HG03432 (cell line): ENCODE measurements at regions not wholly inside any gene's neighbourhood (a gene's known extent, or its start where the extent isn't known, plus 50 kb on each side); places are given as distances from the start of the nearest gene placed in this dataset.

Experiments
- ATAC-seq: cut with Tn5 transposase; IDR thresholded peaks from one replicate; pipeline ENCODE4 v1.9.1; 2021; ENCODE audit warnings: mild to moderate bottlenecking, moderate library complexity; ENCODE audit not compliant: unreplicated experiment

DNA sequence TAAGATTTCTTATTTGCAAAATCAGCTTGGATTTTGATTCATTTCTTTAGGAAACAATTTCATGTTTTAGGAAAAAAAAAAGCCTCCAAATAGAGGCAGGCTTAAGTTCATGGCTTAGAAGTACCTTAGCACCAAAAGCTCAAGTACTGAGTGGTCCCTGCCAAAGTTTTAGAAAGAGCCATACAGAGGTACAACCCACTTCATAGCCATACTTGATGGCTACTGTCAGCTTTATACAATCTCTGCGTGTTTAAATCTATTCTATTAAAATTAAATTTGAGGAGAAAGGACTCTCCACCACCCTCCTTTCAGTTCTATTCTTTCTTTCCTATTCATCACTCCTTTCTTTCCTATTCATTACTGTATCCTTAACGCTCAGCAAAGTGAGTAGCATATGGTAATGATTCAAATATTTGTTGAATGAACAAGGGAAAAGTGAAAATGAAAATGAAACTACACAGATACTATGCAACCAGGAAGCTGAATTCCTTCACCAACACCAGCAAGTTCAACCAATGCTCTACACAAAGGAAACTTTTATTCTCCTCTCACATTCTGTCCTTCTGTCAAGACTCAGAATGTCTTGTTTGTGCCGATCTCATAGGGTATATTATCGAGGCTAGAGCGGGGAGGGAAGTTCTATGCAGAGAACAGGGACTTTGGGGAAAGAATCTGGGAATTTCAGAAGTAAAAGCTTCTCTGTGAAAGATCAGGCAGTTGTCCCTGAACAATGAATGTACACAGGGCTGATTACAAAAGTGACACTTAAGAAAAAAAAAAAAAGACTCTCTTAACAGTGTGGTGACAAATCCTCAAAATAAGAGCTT, 138.6 kb upstream of the SPEF2 start:
- peak; percentile 65 for ATAC-seq

DNA sequence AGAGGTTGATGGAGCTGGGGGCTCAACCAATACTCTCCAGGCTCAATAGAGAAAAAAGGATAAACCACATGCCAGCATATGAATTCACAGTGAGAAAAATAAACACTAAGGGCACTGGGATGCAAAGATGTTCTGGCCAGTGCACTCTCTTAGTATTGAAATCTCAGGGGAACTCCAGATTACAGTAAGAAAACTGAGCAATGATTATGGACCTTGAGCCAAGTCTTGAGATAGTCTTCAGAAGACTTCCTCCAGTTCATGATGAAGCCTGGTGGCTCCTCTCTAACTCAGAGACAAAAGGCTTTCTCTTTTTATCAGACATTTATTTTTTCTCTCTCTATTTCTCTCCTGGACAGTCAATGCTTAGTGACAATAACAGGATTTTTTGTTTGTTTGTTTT, 139.8 kb upstream of the SPEF2 start:
- no peak for ATAC-seq

- ATAC-seq = no peak
These were observed 140.3 kb upstream of the SPEF2 start for GRCh38 chr5:35477321-35477720.

GRCh38 chr5:35476797-35477196, 140.9 kb upstream of the SPEF2 start:
- no peak for ATAC-seq

DNA sequence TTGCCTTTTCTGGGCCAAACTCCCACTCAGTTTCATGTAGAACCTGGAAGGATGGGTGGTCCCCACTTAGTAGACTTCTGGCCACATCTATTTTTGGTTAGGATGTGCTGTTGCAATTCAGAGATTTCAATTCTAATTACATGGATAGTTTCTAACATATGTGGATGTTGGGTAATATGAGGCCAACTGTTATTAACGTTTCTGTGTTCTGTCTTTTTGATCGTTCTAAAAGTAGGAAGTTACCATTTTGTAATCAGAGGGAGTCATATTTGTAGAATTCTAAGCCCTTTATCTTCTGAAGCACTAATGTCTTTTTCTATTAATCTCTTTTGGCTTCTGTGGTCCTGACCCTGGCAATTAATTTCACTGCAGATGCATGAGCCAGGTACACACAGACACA, 141.6 kb upstream of the SPEF2 start:
- no peak for ATAC-seq

- ATAC-seq = no peak
These were observed 144.1 kb upstream of the SPEF2 start for GRCh38 chr5:35473589-35473988.

DNA sequence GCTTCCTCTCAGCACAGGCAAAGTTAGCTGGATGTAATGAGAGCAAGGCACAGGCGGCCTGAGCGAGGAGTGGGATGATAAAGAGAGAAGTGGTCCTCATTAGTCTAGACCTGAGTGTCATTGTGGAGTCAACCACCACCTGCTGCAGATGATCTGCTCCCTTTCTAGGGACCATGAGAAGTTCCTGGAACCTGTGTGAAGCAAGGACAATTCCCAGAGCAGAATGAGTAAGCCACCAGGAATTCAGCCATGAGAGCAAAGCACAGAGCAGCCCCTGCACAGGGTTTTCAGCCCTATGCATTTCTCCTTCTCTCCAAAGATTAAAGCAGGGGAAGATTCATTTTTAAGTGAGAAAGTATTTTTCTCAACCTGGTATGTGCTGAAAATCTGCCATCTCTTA, 146.8 kb upstream of the SPEF2 start:
- no peak for ATAC-seq

DNA sequence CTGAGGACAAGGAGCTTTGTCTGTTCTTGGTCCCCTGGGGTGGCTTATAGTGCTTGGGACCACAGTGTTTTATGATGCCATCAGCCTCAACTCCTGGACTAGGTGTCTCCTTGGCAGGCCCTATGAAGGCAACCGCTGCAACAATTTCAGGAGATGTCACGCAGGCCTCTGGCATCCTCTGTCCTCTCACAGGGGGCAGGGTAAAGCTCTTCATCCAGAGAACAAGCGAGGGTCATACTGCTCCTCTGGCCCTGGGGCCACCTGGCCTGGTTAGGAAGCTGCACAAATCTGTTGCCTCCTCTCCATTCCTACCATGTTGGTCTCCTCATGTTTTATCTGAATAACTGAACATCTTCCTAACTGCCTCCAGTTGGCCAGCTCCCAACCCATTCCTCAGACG, 148.9 kb upstream of the SPEF2 start:
- no peak for ATAC-seq

DNA sequence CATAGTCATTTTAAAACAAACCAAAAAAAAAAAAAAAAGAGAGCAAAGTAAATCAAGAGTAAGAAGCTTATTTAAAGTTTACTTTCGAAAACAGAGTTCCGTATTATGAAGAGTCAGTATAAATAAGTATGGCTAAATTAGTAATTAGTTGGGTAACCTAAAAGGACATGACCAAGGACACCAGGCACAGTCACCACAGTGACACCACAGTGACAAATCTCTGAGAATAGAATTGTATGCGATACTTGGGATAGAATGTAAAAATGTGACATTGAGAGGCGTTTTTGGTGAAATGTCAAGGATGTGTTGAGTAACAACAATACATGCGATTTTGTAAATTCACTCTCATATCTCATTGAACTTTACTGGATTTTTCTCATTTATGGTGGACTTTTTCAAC, 150.9 kb upstream of the SPEF2 start:
- ATAC-seq = no peak

DNA sequence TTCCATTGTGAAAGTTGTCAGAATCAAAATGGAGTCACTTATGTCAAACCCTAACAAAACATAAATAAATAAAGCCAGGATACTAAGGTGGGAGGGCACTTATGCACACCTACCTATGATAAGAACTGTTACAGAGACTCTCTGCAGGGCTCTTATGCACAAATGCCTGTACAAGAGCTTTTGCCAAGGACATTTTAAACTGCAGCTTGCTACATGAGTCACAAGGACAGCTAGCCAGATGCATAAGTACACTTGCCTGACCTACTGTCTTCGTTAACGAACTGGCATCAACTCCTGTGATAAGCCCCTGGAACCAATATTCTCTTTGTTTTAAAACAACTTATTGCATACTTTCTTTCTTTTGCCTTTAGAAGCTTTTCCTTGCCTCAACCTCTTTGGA, 152.9 kb upstream of the SPEF2 start:
- ATAC-seq = no peak

DNA sequence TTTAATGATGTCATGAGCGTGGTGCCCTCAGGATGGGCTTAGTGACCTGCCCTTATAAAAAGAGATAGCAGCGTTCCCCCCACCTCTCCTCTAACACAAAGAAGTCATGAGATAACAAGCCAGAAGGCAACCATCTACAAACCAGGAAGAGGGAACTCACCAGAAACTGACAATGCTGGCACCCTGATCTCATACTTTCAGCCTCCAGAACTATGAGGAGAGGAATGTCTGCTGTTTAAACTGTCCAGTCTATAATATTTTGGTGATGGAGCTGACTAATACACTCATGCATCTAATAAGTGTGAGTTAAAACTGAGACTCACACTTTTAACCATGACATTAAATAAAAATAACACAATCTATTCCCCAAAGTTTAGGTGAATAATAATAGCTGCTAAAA, 156.1 kb upstream of the SPEF2 start:
- no peak for ATAC-seq

DNA sequence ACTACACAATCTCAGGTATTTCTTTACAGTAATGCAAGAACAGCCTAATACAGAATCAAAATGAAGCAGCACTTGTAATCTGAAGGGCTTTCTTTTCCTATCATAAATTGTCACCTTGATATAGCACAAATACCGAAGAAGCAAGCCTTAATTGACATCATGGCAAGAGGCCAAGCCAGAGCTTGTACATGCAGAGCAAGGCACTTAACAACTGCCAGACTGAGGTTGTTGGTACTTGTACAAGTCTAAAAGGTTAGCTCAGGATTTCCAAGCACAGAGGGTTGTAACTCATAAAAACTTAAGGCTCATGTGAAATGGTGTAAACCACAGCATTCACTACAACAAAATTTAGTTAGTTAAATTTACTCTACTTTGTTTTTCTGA, 158.8 kb upstream of the SPEF2 start:
- ATAC-seq = no peak

DNA sequence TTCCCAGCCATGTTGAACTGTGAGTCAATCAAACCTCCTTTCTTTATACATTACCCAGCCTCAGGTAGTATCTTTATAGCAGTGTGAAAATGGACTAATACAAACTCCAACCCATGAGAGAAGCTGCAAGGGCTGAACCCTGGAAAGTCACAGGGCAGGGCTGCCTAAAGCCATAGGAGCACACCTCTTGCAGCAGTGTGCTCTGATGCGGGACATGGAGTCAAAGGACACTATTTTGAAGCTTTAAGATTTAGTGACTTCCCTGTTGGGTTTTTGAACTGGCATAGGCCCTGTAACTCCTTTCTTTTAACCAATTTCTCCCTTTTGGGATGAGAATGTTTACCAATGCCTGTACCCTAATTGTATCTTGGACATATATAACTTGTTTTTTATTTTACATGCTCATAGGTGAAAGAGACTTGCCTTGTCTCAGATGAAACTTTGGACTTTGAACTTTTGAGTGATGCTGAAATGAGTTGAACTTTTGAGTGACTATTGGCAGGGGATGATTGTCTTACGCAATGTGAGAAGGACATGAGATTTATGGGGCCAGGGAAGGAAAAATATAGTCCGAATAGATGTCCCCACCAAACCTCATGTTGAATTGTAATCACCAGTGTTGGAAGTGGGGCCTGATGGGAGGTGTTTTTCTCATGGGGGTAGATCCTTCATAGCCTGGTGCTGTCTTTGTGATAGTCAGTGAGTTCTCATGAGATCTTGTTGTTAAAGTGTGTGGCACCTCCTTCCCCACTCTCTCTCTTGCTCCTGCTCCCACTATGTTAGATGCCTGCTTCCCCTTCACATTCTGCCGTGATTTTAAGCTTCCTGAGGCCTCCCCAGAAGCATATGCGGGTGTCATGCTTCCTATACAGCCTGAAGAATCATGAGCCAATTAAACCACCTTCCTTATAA, 159.5 kb upstream of the SPEF2 start:
- ATAC-seq = no peak

DNA sequence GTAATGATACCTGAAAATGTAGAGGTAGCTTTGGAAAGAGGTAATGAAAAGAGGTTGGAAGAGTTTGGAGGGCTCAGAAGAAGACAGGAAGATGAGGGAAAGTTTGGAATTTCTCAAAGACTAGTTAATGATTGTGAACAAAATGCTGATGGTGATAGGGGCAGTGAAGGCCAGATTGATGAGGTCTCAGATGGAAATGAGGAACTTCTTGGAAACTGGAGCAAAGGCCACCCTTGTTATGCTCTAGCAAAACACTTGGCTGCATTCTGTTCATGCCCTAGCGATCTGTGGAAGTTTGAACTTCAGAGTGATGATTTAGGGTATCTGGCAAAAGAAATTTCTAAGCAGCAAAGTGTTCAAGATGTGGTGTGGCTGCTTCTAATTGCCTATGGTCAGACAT, 161.2 kb upstream of the SPEF2 start:
- no peak for ATAC-seq

DNA sequence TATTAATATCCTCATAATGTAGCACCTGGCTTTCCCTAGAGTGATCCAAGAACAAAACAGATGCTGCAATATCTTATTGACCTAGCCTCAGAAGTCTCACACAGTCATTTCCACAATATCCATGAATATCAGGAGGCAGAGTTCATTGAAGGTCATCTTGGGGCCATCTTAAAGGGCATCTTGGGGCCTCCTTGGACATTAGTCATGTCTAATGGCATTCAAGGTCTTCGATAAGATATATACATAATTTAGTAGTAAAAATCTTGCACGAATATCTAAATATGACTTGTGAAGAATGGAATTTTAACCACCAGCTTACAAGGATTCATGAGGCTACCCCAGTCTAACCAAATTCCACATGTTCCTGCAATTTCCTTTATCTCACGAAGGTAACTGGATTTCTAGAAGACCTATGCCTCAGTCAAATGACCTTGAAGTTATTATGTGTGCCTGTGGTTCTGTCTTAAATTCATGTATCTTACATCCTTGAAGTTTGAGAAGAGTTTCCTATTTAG, 163.6 kb upstream of the SPEF2 start:
- no peak for ATAC-seq

- no peak for ATAC-seq
These were observed 173.7 kb upstream of the SPEF2 start for GRCh38 chr5:35443803-35444595.

DNA sequence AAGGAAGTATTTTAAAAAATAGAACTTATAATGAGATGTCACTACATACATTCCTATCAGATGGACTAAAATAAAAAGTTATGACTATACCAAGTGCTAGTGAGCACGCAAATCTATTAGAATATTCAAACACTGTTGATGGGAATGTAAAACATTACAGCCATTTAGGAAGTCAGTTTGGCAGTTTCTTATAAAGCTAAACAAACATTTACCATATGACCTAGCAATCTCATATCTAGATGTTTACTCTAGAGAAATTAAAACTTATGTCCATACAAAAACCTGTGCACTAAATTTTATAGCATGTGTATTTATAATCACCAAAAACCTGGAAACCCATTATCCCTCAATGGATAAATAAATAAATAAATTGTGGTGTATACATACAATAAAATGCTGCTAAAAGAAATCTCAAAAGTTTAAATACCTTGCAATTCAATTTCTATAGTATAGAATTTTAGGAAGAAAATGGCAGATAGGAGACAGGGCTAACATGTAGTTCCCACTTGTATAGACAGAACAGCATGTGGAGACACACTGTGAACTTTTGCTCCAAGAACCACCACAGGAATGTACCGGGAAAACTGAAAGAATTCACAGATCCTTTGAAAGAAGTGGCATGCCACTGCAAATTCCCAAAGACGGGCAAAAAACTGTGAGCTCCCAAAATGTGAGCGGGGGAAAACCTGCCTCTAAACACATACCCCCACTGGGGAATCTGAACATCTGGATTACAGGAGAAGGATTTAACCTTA, 174.6 kb upstream of the SPEF2 start:
- no peak for ATAC-seq

DNA sequence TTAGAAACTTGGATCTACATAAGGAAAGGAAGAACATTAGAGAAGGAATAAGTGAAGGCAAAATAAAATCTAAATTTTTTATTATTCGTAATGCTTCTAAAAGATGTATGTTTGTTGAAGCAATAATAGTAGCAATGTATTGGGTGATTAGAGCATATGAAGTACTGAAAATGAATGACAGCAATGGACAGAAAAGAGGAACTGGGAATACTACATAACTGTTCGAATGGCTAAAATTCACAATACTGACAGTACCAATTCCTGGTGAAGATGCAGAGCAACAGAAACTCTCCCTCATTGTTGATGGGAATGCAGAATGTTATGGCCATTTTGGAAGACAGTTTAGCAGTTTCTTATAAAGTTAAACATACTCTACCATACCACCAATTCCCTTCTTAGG, 177.3 kb upstream of the SPEF2 start:
- ATAC-seq = no peak

- no peak for ATAC-seq
These were observed 178.9 kb upstream of the SPEF2 start for GRCh38 chr5:35438786-35439185.

DNA sequence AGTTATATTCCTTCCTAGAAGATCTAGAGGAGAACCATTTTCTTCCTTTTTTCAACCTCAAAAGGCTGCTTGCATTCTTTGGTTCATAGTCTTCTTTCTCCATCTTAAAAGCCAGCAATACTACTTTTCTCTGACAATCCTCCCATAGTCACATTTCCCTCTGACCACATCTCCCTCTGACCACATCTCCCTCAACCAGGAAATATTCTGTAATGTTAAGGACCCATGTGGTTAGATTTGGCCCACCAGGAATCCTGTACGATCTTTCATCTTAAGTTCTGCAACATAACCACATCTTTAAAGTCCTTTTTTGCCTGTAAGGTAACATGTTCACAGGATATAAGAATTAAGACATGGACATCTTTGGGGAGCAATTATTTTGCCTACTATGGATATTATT, 179.4 kb upstream of the SPEF2 start:
- no peak for ATAC-seq
